Astrocyte (in vitro differentiated cells and primary cell): ENCODE measurements at regions not wholly inside any gene's neighbourhood (a gene's known extent, or its start where the extent isn't known, plus 50 kb on each side); places are given as distances from the start of the nearest gene placed in this dataset.

Source experiments
- DNase-seq: peaks from one replicate; pipeline ENCODE4 v3.0.0-alpha.2; 2010; ENCODE audit warnings: low read depth
- FAIRE-seq: peaks from 2 replicates; lab custom pipeline; 2011; peaks lifted over from hg19 to GRCh38; lab: Jason Lieb, UNC
- H2AFZ ChIP-seq: 2 replicates; pipeline ENCODE4 v1.6.0; 2012; ENCODE audit warnings: low read depth, low read length, inconsistent platforms
- H3K27ac ChIP-seq: 2 replicates; pipeline ENCODE4 v1.5.1; 2011; ENCODE audit warnings: low read depth, low read length, inconsistent platforms
- H3K27me3 ChIP-seq: 2 replicates; pipeline ENCODE4 v1.6.0; 2011; ENCODE audit warnings: low read length, inconsistent platforms; ENCODE audit not compliant: insufficient read depth
- H3K36me3 ChIP-seq: 2 replicates; pipeline ENCODE4 v1.5.1; 2011; ENCODE audit warnings: low read length, inconsistent platforms; ENCODE audit not compliant: insufficient read depth
- H3K4me1 ChIP-seq: 2 replicates; pipeline ENCODE4 v1.5.1; 2011; ENCODE audit warnings: low read length, inconsistent platforms; ENCODE audit not compliant: insufficient read depth
- H3K4me2 ChIP-seq: 2 replicates; pipeline ENCODE4 v1.6.0; 2012; ENCODE audit warnings: low read length, inconsistent platforms
- H3K4me3 ChIP-seq: 2 replicates; pipeline ENCODE4 v1.5.1; 2011; ENCODE audit warnings: low read depth, mild to moderate bottlenecking, low read length, inconsistent platforms; ENCODE audit not compliant: insufficient read depth
- H3K79me2 ChIP-seq: 2 replicates; pipeline ENCODE4 v1.6.0; 2012; ENCODE audit warnings: mild to moderate bottlenecking, low read length, inconsistent platforms; ENCODE audit not compliant: insufficient read depth
- H3K9ac ChIP-seq: 2 replicates; pipeline ENCODE4 v1.6.0; 2012; ENCODE audit warnings: mild to moderate bottlenecking, low read length, inconsistent platforms
- H3K9me3 ChIP-seq: 2 replicates; pipeline ENCODE4 v1.5.1; 2012; ENCODE audit warnings: low read depth, mild to moderate bottlenecking, low read length, inconsistent platforms; ENCODE audit not compliant: insufficient read depth
- H4K20me1 ChIP-seq: 2 replicates; pipeline ENCODE4 v1.6.0; 2012; ENCODE audit warnings: low read length, inconsistent platforms; ENCODE audit not compliant: insufficient read depth
- H3K27ac Mint-ChIP-seq: one replicate; pipeline ENCODE4 v1.8.0; 2021; ENCODE audit warnings: mild to moderate bottlenecking, mixed read lengths; ENCODE audit not compliant: unreplicated experiment
- H3K27me3 Mint-ChIP-seq: one replicate; pipeline ENCODE4 v1.8.0; 2021; ENCODE audit warnings: low read depth, mixed read lengths; ENCODE audit not compliant: unreplicated experiment
- H3K36me3 Mint-ChIP-seq: one replicate; pipeline ENCODE4 v1.8.0; 2021; ENCODE audit warnings: low read depth, mixed read lengths; ENCODE audit not compliant: unreplicated experiment
- H3K4me1 Mint-ChIP-seq: one replicate; pipeline ENCODE4 v1.8.0; 2021; ENCODE audit warnings: low read depth, mixed read lengths; ENCODE audit not compliant: unreplicated experiment
- H3K4me3 Mint-ChIP-seq: one replicate; pipeline ENCODE4 v1.8.0; 2021; ENCODE audit warnings: mild to moderate bottlenecking, moderate library complexity, mixed read lengths; ENCODE audit not compliant: unreplicated experiment
- H3K9me3 Mint-ChIP-seq: one replicate; pipeline ENCODE4 v1.8.0; 2021; ENCODE audit warnings: mild to moderate bottlenecking, mixed read lengths; ENCODE audit not compliant: unreplicated experiment
- EZH2 ChIP-seq: IDR thresholded peaks from 2 replicates; pipeline ENCODE4 v1.6.1; 2012; ENCODE audit warnings: mild to moderate bottlenecking, low read length, inconsistent platforms; ENCODE audit not compliant: insufficient read depth
- TF ChIP-seq, protein P1 (sequence below): IDR thresholded peaks from 2 replicates; pipeline ENCODE4 v1.5.1; 2011; ENCODE audit warnings: low read depth, mild to moderate bottlenecking, inconsistent platforms, low read length, moderate library complexity; ENCODE audit not compliant: insufficient read depth

DNA sequence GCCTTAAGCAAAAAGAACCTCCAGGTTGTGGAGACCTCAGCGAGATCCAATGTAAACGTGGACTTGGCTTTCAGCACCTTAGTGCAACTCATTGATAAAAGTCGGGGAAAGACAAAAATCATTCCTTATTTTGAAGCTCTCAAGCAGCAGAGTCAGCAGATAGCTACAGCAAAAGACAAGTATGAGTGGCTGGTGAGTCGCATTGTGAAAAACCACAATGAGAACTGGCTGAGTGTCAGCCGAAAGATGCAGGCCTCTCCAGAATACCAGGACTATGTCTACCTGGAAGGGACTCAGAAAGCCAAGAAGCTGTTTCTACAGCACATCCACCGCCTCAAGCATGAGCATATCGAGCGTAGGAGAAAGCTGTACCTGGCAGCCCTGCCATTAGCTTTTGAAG, 58.5 kb downstream of the ARHGAP35 start:
- Histone ChIP-seq H3K79me2 (peaks cover 88% of the 10 kb centered on the region), H2AFZ (no peak overlapping the region), H3K27ac (no peak overlapping the region), H3K4me3 (no peak overlapping the region), H3K4me1 (peaks cover 17% of the 10 kb centered on the region), H3K36me3 (peaks cover 18% of the 10 kb centered on the region), H3K9me3 (no peaks in the 10 kb centered on the region), H3K9ac (no peak overlapping the region), H4K20me1 (peaks cover 70% of the 10 kb centered on the region), H3K4me2 (no peak overlapping the region), H3K27me3 (no peaks in the 10 kb centered on the region)
- FAIRE-seq (no peak), DNase-seq (peak; percentile 25)
- H3K36me3 Mint-ChIP-seq = peaks cover 16% of the 10 kb centered on the region
- peaks cover 37% of the 10 kb centered on the region for H3K4me1 Mint-ChIP-seq
- no peak overlapping the region for H3K4me3 Mint-ChIP-seq
- H3K27ac Mint-ChIP-seq = peak overlapping the region; percentile 12
- no peaks in the 10 kb centered on the region for H3K27me3 Mint-ChIP-seq
- H3K9me3 Mint-ChIP-seq = peaks cover 1% of the 10 kb centered on the region
- no peak for TF ChIP-seq EZH2

DNA sequence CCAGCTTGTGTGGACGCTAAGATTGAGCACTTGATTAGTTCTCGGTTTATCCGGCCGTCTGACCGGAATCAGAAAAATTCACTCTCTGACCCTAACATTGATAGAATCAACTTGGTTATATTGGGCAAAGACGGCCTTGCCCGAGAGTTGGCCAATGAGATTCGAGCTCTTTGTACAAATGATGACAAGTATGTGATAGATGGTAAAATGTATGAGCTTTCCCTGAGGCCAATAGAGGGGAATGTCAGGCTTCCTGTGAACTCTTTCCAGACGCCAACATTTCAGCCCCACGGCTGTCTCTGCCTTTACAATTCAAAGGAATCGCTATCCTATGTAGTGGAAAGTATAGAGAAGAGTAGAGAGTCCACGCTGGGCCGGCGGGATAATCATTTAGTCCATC, 59.6 kb downstream of the ARHGAP35 start:
- FAIRE-seq = no peak
- no peak for DNase-seq
- H3K27me3 Mint-ChIP-seq = no peaks in the 10 kb centered on the region
- peaks cover 85% of the 10 kb centered on the region for H3K79me2 ChIP-seq
- H3K9me3 Mint-ChIP-seq = peaks cover 1% of the 10 kb centered on the region
- H3K36me3 Mint-ChIP-seq = peaks cover 16% of the 10 kb centered on the region
- TF ChIP-seq, protein P1, sequence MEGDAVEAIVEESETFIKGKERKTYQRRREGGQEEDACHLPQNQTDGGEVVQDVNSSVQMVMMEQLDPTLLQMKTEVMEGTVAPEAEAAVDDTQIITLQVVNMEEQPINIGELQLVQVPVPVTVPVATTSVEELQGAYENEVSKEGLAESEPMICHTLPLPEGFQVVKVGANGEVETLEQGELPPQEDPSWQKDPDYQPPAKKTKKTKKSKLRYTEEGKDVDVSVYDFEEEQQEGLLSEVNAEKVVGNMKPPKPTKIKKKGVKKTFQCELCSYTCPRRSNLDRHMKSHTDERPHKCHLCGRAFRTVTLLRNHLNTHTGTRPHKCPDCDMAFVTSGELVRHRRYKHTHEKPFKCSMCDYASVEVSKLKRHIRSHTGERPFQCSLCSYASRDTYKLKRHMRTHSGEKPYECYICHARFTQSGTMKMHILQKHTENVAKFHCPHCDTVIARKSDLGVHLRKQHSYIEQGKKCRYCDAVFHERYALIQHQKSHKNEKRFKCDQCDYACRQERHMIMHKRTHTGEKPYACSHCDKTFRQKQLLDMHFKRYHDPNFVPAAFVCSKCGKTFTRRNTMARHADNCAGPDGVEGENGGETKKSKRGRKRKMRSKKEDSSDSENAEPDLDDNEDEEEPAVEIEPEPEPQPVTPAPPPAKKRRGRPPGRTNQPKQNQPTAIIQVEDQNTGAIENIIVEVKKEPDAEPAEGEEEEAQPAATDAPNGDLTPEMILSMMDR = no peak
- TF ChIP-seq EZH2 = no peak
- H3K9me3 ChIP-seq = no peaks in the 10 kb centered on the region
- H3K27ac Mint-ChIP-seq = peak overlapping the region; percentile 4
- H4K20me1 ChIP-seq = peaks cover 70% of the 10 kb centered on the region
- H3K4me1 ChIP-seq = peaks cover 22% of the 10 kb centered on the region
- no peak overlapping the region for H3K9ac ChIP-seq
- peaks cover 18% of the 10 kb centered on the region for H3K36me3 ChIP-seq
- H3K4me1 Mint-ChIP-seq = peaks cover 42% of the 10 kb centered on the region
- H3K4me3 ChIP-seq = no peak overlapping the region
- no peaks in the 10 kb centered on the region for H3K27me3 ChIP-seq
- no peak overlapping the region for H3K4me2 ChIP-seq
- H3K27ac ChIP-seq = no peak overlapping the region
- H2AFZ ChIP-seq = no peak overlapping the region
- no peak overlapping the region for H3K4me3 Mint-ChIP-seq

DNA sequence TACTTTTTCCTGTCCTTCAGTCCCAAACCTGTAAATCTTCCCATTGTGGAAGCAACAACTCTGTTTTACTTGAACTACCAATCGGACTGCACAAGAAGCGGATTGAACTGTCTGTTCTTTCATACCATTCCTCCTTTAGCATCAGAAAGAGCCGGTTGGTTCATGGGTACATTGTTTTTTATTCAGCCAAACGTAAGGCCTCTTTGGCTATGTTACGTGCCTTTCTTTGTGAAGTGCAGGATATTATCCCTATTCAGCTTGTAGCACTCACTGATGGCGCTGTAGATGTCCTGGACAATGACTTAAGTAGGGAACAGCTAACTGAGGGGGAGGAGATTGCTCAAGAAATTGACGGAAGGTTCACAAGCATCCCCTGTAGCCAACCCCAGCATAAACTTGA, 60.3 kb downstream of the ARHGAP35 start:
- Histone ChIP-seq H3K4me3 (no peak overlapping the region), H3K36me3 (peaks cover 18% of the 10 kb centered on the region), H3K4me1 (peaks cover 27% of the 10 kb centered on the region), H4K20me1 (peaks cover 74% of the 10 kb centered on the region), H3K9me3 (no peaks in the 10 kb centered on the region), H3K27me3 (no peaks in the 10 kb centered on the region), H3K4me2 (no peak overlapping the region), H2AFZ (no peak overlapping the region), H3K79me2 (peaks cover 85% of the 10 kb centered on the region), H3K9ac (no peak overlapping the region), H3K27ac (no peak overlapping the region)
- DNase-seq (no peak), FAIRE-seq (no peak)
- peaks cover 16% of the 10 kb centered on the region for H3K36me3 Mint-ChIP-seq
- no peaks in the 10 kb centered on the region for H3K27me3 Mint-ChIP-seq
- H3K27ac Mint-ChIP-seq = no peak overlapping the region
- H3K4me3 Mint-ChIP-seq = no peak overlapping the region
- TF ChIP-seq EZH2 = no peak
- TF ChIP-seq, protein P1 = no peak
- peaks cover 1% of the 10 kb centered on the region for H3K9me3 Mint-ChIP-seq
- peaks cover 40% of the 10 kb centered on the region for H3K4me1 Mint-ChIP-seq
